ENCODE measurements at regions not wholly inside any gene's neighbourhood (a gene's known extent, or its start where the extent isn't known, plus 50 kb on each side); places are given as distances from the start of the nearest gene placed in this dataset.

GRCh38 chr9:28267351-28267750 is 694.1 kb upstream of the C9orf72 start:
- dilution Hi-C loops (cut with HindIII; ENCODE audit: low sequenced_read_pairs, unreplicated experiment) (no loop called here), intact Hi-C loops (cut with micrococcal nuclease) (no loop called here), in situ Hi-C loops (cut with MboI; ENCODE audit: low sequenced_read_pairs) (no loop called here)
- Histone ChIP-seq H2BK120ac (ENCODE audit: low read depth, low read length) (no peak overlapping the region), H3K18ac (ENCODE audit: low read depth, low read length) (no peak overlapping the region), H2BK20ac (ENCODE audit: low read depth, low read length) (no peak overlapping the region), H2BK5ac (ENCODE audit: low read depth, low read length, poor library complexity, severe bottlenecking) (no peak overlapping the region), H3K23ac (ENCODE audit: low read depth, low read length) (no peak overlapping the region), H4K91ac (ENCODE audit: insufficient read depth, low read depth, low read length) (no peak overlapping the region), H3K9me3 (ENCODE audit: control insufficient read depth, insufficient read depth, low read length) (no peaks in the 10 kb centered on the region; the same call in 1 of the 2 replicates), H2AFZ (replicated peaks; ENCODE audit: low read length, poor library complexity) (no peak overlapping the region), H4K5ac (ENCODE audit: low read depth, low read length) (no peak overlapping the region), H3K4me2 (ENCODE audit: low read depth, low read length) (no peak overlapping the region), H3K27me3 (ENCODE audit: control insufficient read depth, insufficient read depth, low read length) (no peaks in the 10 kb centered on the region), H3K79me1 (ENCODE audit: low read depth in 1 of 2, low read length in 2 of 2) (no peaks in the 10 kb centered on the region), H3K56ac (ENCODE audit: extremely low read depth, insufficient read depth, low read length) (no peak overlapping the region), H3K14ac (replicated peaks; ENCODE audit: low read depth, low read length) (no peak overlapping the region), H3K9ac (ENCODE audit: low read depth, low read length) (no peak overlapping the region), H3K9me1 (ENCODE audit: insufficient read depth, low read length) (no peaks in the 10 kb centered on the region), H2AK5ac (ENCODE audit: low read depth, low read length) (no peak overlapping the region), H3K4ac (ENCODE audit: low read depth, low read length) (no peak overlapping the region), H3K27ac (ENCODE audit: insufficient read depth, low read length) (no peak overlapping the region), H4K20me1 (ENCODE audit: insufficient read depth, low read length) (no peaks in the 10 kb centered on the region), H3K4me3 (ENCODE audit: insufficient read depth, low read depth, low read length) (no peak overlapping the region), H2BK15ac (ENCODE audit: low read depth, low read length) (no peak overlapping the region), H4K8ac (ENCODE audit: low read depth in 2 of 2, low read length in 2 of 2) (no peak overlapping the region), H3K36me3 (ENCODE audit: control insufficient read depth, insufficient read depth, low read length) (no peaks in the 10 kb centered on the region), H3K4me1 (ENCODE audit: control insufficient read depth, insufficient read depth, low read length) (no peaks in the 10 kb centered on the region), H2AK9ac (replicated peaks; ENCODE audit: low read depth, low read length, poor library complexity) (no peak overlapping the region)
- CTCF ChIA-PET, result no interaction called here
- ATAC-seq (ENCODE audit: low read depth), result no peak
- no TSS peak for BruUV-seq (replicated peaks)
- WGBS, 2 experiments (ENCODE audit: extremely low coverage in 2 of 2, insufficient read length in 1 of 2), result 26% methylated on average over 3 of the region's 6 CpGs; no CpG with 5 or more reads in 1 of the 2 experiments
- POLR2A ChIA-PET (ENCODE audit: unreplicated experiment), result no interaction called here
- no peak for DNase-seq
- TF ChIP-seq, protein P1, sequence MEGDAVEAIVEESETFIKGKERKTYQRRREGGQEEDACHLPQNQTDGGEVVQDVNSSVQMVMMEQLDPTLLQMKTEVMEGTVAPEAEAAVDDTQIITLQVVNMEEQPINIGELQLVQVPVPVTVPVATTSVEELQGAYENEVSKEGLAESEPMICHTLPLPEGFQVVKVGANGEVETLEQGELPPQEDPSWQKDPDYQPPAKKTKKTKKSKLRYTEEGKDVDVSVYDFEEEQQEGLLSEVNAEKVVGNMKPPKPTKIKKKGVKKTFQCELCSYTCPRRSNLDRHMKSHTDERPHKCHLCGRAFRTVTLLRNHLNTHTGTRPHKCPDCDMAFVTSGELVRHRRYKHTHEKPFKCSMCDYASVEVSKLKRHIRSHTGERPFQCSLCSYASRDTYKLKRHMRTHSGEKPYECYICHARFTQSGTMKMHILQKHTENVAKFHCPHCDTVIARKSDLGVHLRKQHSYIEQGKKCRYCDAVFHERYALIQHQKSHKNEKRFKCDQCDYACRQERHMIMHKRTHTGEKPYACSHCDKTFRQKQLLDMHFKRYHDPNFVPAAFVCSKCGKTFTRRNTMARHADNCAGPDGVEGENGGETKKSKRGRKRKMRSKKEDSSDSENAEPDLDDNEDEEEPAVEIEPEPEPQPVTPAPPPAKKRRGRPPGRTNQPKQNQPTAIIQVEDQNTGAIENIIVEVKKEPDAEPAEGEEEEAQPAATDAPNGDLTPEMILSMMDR (conservative IDR thresholded peaks at IDR 0.05; ENCODE audit: low read depth, low read length), result no peak
- no peak for TF ChIP-seq FOS (IDR thresholded peaks at IDR 0.05; ENCODE audit: low read depth, low read length)
- TF ChIP-seq BHLHE40 (IDR thresholded peaks at IDR 0.05; ENCODE audit: low read depth, low read length), result no peak
